Neural cell (in vitro differentiated cells): ENCODE measurements at regions not wholly inside any gene's neighbourhood (a gene's known extent, or its start where the extent isn't known, plus 50 kb on each side); places are given as distances from the start of the nearest gene placed in this dataset.

ENCODE experiments used
- H2AFZ ChIP-seq: fragments of 200-600, 300-800 bp; sonication (generic), shearing (Covaris generic); 2 replicates; pipeline ENCODE4 v1.6.0; 2014; ENCODE audit warnings: low read depth, mild to moderate bottlenecking, antibody characterized with exemption, low read length, moderate library complexity
- H3F3A ChIP-seq: fragments of 200-600 bp; shearing (Covaris generic); 2 replicates; pipeline ENCODE4 v1.6.1; 2016; ENCODE audit warnings: mild to moderate bottlenecking, moderate library complexity, mixed read lengths, antibody characterized with exemption, low read length; ENCODE audit not compliant: insufficient read depth, poor library complexity, severe bottlenecking
- H3K27ac ChIP-seq: fragments of 200-600, 300-800 bp; sonication (generic), shearing (Covaris generic); 2 replicates; pipeline ENCODE4 v1.5.1; 2014; ENCODE audit warnings: mild to moderate bottlenecking, low read length, moderate library complexity
- H3K27me3 ChIP-seq: fragments of 300-800, 200-600 bp; sonication (generic), shearing (Covaris generic); 2 replicates; pipeline ENCODE4 v1.6.0; 2014; ENCODE audit warnings: mild to moderate bottlenecking, low read depth, low read length, moderate library complexity; ENCODE audit not compliant: insufficient read depth
- H3K36me3 ChIP-seq: fragments of 300-800, 200-600 bp; sonication (generic), shearing (Covaris generic); 2 replicates; pipeline ENCODE4 v1.5.1; 2014; ENCODE audit warnings: mild to moderate bottlenecking, antibody characterized with exemption, low read length, moderate library complexity; ENCODE audit not compliant: insufficient read depth
- H3K4me2 ChIP-seq: fragments of 300-800, 200-600 bp; sonication (generic), shearing (Covaris generic); 2 replicates; pipeline ENCODE4 v1.6.0; 2014; ENCODE audit warnings: mild to moderate bottlenecking, low read length
- H3K4me3 ChIP-seq: fragments of 300-800, 200-600 bp; sonication (generic), shearing (Covaris generic); 2 replicates; pipeline ENCODE4 v1.5.1; 2014; ENCODE audit warnings: mild to moderate bottlenecking, low read length, moderate library complexity
- H3K79me2 ChIP-seq: fragments of 200-600 bp; shearing (Covaris generic); replicated peaks from 2 replicates; pipeline ENCODE4 v1.6.0; 2014; ENCODE audit warnings: mild to moderate bottlenecking, low read length, moderate library complexity; ENCODE audit not compliant: insufficient read depth
- H3K9ac ChIP-seq: fragments of 300-800, 200-600 bp; sonication (generic), shearing (Covaris generic); 2 replicates; pipeline ENCODE4 v1.6.1; 2016; ENCODE audit warnings: mild to moderate bottlenecking, low read length, mixed read lengths
- H3K9me2 ChIP-seq: fragments of 200-600 bp; shearing (Covaris generic); 2 replicates; pipeline ENCODE4 v1.6.1; 2016; ENCODE audit warnings: mild to moderate bottlenecking, low read length, mixed read lengths; ENCODE audit not compliant: insufficient read depth
- H3K9me3 ChIP-seq: fragments of 200-600, 300-800 bp; sonication (generic), shearing (Covaris generic); 2 replicates; pipeline ENCODE4 v1.6.1; 2016; ENCODE audit warnings: mild to moderate bottlenecking, mixed run types, low read length, moderate library complexity, mixed read lengths
- H4K20me1 ChIP-seq: fragments of 200-600 bp; shearing (Covaris generic); 2 replicates; pipeline ENCODE4 v1.6.1; 2016; ENCODE audit warnings: mild to moderate bottlenecking, mixed run types; ENCODE audit not compliant: insufficient read depth
- EP300 ChIP-seq: fragments of 450-650 bp; conservative IDR thresholded peaks from 2 replicates; pipeline ENCODE4 v1.6.1; 2014; ENCODE audit warnings: antibody characterized with exemption, mild to moderate bottlenecking, moderate library complexity; ENCODE audit not compliant: poor library complexity, severe bottlenecking
- EZH2 ChIP-seq: fragments of 200-600, 300-800 bp; shearing (Covaris generic), sonication (generic); IDR thresholded peaks from 2 replicates; pipeline ENCODE4 v1.6.1; 2014; ENCODE audit warnings: antibody characterized with exemption, low read length, borderline replicate concordance, mild to moderate bottlenecking; ENCODE audit not compliant: insufficient read depth, poor library complexity, severe bottlenecking
- MXI1 ChIP-seq: fragments of 450-650 bp; conservative IDR thresholded peaks from 2 replicates; pipeline ENCODE4 v1.6.1; 2014; ENCODE audit warnings: antibody characterized with exemption, mild to moderate bottlenecking; ENCODE audit not compliant: poor library complexity, severe bottlenecking
- POLR2AphosphoS5 ChIP-seq: IDR thresholded peaks from 2 replicates; pipeline ENCODE4 v1.6.1; 2012
- RAD21 ChIP-seq: fragments of 450-650 bp; conservative IDR thresholded peaks from 2 replicates; pipeline ENCODE4 v1.6.1; 2014; ENCODE audit warnings: antibody characterized with exemption, mild to moderate bottlenecking, moderate library complexity
- SMC3 ChIP-seq: fragments of 450-650 bp; conservative IDR thresholded peaks from 2 replicates; pipeline ENCODE4 v1.6.1; 2014; ENCODE audit warnings: antibody characterized with exemption, mild to moderate bottlenecking, moderate library complexity; ENCODE audit not compliant: poor library complexity
- TAF1 ChIP-seq: IDR thresholded peaks from 2 replicates; pipeline ENCODE4 v1.6.1; 2012; ENCODE audit warnings: low read depth
- TF ChIP-seq, protein P1 (sequence below): IDR thresholded peaks from 2 replicates; pipeline ENCODE4 v1.6.1; 2012; ENCODE audit warnings: borderline replicate concordance
- TF ChIP-seq, protein P2 (sequence below): fragments of 450-650 bp; IDR thresholded peaks from 2 replicates; pipeline ENCODE4 v1.5.1; 2014; ENCODE audit warnings: antibody characterized with exemption, mild to moderate bottlenecking, moderate library complexity; ENCODE audit not compliant: poor library complexity, severe bottlenecking

DNA sequence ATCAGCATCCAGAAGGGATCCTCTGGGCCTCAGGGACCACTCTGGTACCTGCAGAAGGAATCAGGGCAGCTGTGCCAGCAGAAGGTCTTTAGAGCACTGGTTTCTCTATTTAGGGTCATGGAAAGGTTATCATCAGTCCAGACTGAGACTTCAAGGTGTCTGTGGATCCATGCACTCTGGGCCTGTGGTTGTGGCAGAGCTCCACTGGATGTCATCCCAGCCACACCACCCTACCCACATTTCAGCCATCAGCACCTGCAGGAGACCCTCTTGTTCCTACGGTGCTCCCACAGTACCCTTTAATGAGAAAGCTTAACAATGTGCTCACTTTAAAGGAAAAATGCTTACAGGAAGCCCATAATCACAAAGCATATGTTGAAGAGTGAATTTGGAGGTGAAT is 603.4 kb upstream of the CCDC54 start:
- Histone ChIP-seq H3K9ac (no peak overlapping the region), H3F3A (no peaks in the 10 kb centered on the region), H4K20me1 (no peaks in the 10 kb centered on the region), H3K9me2 (no peaks in the 10 kb centered on the region), H3K27ac (no peak overlapping the region), H3K36me3 (no peaks in the 10 kb centered on the region), H2AFZ (no peak overlapping the region), H3K4me2 (no peak overlapping the region), H3K79me2 (no peaks in the 10 kb centered on the region), H3K9me3 (no peaks in the 10 kb centered on the region), H3K4me3 (no peak overlapping the region), H3K27me3 (no peaks in the 10 kb centered on the region)
- TF ChIP-seq EZH2 (no peak), SMC3 (no peak), POLR2AphosphoS5 (no peak), TAF1 (no peak), MXI1 (no peak), EP300 (no peak), RAD21 (no peak)
- TF ChIP-seq, protein P1, sequence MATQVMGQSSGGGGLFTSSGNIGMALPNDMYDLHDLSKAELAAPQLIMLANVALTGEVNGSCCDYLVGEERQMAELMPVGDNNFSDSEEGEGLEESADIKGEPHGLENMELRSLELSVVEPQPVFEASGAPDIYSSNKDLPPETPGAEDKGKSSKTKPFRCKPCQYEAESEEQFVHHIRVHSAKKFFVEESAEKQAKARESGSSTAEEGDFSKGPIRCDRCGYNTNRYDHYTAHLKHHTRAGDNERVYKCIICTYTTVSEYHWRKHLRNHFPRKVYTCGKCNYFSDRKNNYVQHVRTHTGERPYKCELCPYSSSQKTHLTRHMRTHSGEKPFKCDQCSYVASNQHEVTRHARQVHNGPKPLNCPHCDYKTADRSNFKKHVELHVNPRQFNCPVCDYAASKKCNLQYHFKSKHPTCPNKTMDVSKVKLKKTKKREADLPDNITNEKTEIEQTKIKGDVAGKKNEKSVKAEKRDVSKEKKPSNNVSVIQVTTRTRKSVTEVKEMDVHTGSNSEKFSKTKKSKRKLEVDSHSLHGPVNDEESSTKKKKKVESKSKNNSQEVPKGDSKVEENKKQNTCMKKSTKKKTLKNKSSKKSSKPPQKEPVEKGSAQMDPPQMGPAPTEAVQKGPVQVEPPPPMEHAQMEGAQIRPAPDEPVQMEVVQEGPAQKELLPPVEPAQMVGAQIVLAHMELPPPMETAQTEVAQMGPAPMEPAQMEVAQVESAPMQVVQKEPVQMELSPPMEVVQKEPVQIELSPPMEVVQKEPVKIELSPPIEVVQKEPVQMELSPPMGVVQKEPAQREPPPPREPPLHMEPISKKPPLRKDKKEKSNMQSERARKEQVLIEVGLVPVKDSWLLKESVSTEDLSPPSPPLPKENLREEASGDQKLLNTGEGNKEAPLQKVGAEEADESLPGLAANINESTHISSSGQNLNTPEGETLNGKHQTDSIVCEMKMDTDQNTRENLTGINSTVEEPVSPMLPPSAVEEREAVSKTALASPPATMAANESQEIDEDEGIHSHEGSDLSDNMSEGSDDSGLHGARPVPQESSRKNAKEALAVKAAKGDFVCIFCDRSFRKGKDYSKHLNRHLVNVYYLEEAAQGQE = no peak
- TF ChIP-seq, protein P2, sequence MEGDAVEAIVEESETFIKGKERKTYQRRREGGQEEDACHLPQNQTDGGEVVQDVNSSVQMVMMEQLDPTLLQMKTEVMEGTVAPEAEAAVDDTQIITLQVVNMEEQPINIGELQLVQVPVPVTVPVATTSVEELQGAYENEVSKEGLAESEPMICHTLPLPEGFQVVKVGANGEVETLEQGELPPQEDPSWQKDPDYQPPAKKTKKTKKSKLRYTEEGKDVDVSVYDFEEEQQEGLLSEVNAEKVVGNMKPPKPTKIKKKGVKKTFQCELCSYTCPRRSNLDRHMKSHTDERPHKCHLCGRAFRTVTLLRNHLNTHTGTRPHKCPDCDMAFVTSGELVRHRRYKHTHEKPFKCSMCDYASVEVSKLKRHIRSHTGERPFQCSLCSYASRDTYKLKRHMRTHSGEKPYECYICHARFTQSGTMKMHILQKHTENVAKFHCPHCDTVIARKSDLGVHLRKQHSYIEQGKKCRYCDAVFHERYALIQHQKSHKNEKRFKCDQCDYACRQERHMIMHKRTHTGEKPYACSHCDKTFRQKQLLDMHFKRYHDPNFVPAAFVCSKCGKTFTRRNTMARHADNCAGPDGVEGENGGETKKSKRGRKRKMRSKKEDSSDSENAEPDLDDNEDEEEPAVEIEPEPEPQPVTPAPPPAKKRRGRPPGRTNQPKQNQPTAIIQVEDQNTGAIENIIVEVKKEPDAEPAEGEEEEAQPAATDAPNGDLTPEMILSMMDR = no peak

DNA sequence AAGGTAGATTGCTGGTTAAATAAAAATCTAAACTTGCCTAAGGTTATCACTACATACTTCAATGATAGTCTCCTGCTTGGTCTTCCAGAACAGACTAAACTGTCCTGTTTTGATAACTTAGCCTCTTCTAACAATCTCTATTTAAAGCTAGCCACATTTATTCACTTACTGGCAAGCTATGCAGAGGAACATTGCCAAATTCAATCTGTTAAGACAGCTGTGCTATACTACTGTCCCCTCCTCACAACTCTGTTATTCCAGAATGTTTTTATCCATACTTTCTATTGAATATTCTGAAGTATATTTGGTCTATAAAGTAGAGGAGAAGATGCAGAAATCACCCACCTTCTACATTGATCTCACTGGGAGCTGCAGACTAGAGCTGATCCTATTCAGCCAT is 594.0 kb upstream of the CCDC54 start:
- Histone ChIP-seq H3K9me3 (no peaks in the 10 kb centered on the region), H3K4me3 (no peak overlapping the region), H3K27me3 (no peaks in the 10 kb centered on the region), H4K20me1 (no peaks in the 10 kb centered on the region), H3K9ac (no peak overlapping the region), H3K9me2 (no peaks in the 10 kb centered on the region), H3K4me2 (no peak overlapping the region), H3K36me3 (no peaks in the 10 kb centered on the region), H3F3A (peaks cover 4% of the 10 kb centered on the region), H3K27ac (no peak overlapping the region), H3K79me2 (no peaks in the 10 kb centered on the region), H2AFZ (no peak overlapping the region)
- TF ChIP-seq, protein P1 = no peak
- TF ChIP-seq MXI1 (no peak), EP300 (no peak), TAF1 (no peak), SMC3 (no peak), RAD21 (no peak), POLR2AphosphoS5 (no peak), EZH2 (no peak)
- TF ChIP-seq, protein P2 = no peak
